HUDEP-2 (cell line): ENCODE measurements at regions not wholly inside any gene's neighbourhood (a gene's known extent, or its start where the extent isn't known, plus 50 kb on each side); places are given as distances from the start of the nearest gene placed in this dataset.

ENCODE experiments used
- DNase-seq, 76 experiments: peaks; one replicate each; lab custom pipeline; 2025; ENCODE audit not compliant: unreplicated experiment in 76 of 76; lab: John Stamatoyannopoulos, UW

GRCh38 chr4:181618896-181619295 lies 624.3 kb upstream of the TENM3 start:
- no peak for DNase-seq

DNA sequence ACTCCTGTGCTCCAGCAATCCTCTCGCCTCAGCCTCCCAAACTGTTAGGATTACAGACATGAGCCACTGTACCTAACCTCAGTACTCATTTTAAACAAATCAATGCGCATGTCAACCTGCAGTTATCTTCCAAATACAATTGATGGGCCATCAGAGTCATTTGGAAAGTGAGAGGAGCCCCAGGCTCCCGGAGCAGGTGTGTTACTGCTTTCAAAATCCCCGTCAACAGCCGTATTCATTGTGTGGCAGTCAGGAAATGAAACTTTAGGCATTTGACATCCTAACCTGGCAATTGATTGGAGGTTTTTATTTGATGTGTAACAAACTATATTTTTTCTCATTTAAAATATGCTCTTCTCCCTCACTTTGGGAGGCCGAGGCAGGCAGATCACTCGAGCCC lies 623.6 kb upstream of the TENM3 start:
- no peak for DNase-seq

DNA sequence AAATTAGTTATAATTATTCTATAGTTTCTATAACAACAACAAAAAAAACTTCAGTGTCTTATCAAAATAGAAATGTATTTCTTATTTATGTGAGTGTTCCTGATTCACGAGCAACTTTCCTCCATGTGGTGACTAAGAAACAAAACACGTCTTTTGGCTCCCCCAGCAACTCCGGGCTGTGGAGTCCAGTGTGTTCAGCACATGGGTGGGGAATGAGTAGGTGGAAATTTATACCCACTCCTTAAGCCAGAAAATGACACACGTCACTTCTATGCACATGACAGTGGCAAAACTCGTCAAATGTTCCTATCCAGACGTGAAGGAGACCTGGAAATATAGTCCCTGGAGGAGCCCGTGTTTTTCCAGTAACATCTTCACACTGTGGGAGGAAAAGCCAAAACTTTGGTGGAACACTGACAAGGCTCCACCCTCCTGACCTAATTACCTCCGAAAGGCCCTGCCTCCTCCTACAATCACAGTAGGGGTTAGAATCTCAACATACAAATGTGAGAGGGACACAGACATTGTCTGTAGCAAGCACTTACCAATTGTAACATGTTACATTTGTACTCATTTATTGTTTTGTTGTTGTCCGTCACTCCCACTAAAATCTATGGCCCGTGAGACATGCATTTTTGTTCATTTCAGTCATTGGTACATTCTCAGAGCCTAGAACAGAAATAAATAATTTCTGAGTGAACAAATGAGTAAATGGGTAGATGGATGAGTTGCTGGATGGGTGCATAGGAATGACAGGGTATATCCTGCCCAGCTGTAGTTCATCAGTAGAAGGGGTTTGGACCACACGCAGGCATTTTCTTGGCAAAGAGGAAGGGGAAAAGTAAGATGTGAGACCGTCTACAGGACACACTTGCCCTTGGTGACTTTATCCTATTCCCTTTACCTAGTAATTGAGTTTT lies 605.8 kb upstream of the TENM3 start:
- DNase-seq, result no peak

GRCh38 chr4:181643466-181643865 lies 599.7 kb upstream of the TENM3 start:
- no peak for DNase-seq

DNA sequence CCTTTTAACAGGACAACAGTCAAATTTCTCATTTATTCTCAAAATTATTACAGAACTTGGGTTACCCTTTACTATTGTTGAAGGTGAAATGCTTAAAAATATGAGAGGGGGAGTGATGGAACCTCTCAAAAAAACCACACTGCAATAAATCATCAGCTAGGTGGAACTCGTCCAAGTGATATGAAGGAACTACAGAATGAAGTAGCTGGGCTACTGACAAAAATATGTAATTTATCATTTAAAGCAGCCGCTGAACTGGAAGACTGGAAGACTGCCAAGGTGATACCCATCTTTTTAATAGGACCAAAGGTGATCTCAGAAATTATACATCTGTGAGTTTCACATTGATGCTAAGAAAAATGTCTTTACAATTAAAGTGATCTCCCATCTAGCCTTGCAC lies 597.7 kb upstream of the TENM3 start:
- no peak for DNase-seq

GRCh38 chr4:181646864-181647263 lies 596.3 kb upstream of the TENM3 start:
- no peak for DNase-seq

GRCh38 chr4:181647396-181648147 lies 595.6 kb upstream of the TENM3 start:
- DNase-seq, result no peak

DNA sequence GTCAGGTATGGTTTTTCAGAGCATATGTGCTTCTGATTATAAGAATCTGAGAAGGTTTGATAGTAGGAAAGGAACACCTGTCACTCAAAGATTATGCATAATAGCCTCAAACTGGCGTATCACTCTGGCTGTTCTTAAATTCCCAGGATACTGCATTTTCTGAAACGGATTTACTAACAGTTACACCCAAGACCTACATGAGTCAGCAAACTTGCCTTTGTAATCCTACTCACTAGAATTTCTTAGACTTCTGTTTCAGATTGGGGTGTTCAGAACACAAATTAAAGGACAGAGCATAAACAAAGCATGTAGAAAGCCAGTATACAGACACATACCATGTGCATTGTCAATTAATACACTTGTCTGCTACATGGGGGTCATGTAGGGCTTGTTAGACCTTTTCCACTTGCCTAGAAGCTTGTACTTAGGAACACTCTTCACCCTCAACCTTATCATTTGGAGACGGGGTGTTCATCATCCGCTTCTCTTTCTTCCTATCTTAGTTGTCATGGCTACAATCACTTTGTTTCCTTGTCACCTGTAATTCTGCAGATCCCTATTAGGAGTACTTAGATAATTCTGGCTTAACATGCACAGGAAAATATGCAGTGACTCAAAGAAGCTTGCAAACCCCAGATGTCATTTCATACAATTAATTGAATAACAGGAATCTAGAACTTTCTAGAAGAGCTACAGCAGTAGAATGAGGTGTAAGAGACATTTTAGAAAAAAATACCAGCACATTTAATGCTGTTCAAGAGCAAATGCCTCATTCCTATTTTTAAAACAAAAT lies 593.0 kb upstream of the TENM3 start:
- DNase-seq, result no peak

DNA sequence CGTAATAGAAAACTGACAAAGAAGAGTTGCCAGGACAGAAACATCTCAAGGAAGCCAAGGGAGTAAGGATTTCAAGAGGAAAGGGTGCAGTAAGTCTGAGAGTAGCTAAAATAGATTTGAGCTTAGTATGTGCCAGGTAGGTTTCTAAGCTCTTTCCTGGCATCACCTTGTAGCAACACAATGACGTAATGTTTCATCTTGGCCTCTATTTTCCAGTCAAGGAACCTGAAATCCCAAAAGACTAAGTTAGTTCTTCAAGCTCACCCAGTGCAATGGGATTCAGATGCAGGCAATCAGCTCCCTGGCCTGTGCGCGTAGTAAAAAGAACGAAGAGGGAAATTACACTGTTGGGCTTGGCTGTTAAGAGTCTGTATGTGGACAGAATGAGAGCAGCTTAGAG lies 586.5 kb upstream of the TENM3 start:
- DNase-seq, result no peak

DNA sequence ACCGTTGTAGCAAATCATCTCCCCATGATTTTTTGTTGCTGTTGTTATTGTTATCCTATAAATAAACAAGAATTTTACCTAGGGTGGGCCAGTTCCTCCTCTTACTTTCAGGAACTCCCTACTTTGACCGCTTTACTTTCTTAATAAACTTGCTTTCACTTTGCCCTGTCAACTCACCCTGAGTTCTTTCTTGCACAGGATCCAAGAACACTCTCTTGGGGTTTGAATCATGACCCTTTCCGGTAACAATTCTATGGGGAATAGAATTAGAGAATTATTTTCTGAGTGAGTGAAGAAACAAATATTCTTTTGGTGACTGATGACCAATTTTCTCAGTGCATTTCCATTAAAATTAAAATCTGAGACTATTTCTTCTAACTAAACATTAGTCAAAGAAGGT lies 584.0 kb upstream of the TENM3 start:
- DNase-seq, result no peak

- no peak for DNase-seq
These were observed 583.3 kb upstream of the TENM3 start for GRCh38 chr4:181659876-181660275.

DNA sequence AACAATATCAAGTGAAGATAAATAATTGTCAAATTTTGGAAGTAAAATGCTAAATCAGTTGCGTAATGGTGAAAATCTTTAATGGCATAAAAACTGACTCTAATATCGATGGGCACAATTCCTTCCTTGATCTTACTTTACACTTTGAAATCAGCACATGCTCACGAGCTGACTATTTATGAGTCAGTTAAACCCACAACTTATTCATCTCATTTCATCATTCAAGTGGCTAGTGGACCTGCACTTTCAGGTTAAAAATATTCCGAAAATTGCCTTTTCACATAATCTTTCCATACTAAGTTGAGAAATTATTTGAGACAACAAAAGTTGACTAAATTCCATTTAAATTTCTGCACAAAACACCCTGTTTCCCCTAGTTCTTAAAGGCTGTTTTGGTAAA lies 582.1 kb upstream of the TENM3 start:
- no peak for DNase-seq

DNA sequence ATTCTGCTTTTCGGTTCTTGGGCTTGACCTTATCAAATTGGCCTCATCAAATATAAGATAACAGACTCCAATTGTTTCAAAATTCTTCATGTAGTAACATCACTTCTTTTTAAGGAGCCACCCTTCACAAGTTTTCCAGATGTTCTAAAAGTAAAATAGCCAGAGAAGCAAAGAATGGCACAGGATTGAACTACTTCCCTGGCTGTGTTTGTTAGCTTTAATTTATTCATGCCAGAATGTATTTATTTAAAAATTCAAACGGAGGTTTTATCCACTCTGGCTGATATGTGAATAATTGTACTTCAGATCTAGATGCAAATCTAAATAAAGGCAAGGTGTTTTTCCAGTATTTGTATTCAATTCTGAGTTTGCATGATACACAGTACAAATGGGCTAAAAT lies 581.3 kb upstream of the TENM3 start:
- DNase-seq, result no peak

DNA sequence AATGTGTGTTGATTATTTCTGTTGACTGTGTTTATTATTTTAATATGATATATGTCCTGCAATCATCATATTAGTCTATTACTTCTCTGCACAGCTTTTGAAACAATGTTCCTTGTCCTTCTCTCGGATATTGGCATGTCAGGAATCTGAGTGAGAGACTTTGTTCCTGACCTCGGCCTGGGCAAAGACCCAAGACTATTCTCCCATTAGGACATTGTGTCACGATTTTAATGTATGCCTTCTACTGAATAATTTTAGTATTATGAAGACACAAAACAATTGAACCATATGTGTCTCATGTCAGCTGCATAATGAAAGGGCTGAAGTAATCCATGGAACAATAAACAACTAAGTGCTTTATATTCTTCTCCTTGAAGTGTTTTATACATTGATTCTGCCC lies 580.8 kb upstream of the TENM3 start:
- no peak for DNase-seq

- DNase-seq, result no peak
These were observed 572.7 kb upstream of the TENM3 start for GRCh38 chr4:181670506-181670905.

DNA sequence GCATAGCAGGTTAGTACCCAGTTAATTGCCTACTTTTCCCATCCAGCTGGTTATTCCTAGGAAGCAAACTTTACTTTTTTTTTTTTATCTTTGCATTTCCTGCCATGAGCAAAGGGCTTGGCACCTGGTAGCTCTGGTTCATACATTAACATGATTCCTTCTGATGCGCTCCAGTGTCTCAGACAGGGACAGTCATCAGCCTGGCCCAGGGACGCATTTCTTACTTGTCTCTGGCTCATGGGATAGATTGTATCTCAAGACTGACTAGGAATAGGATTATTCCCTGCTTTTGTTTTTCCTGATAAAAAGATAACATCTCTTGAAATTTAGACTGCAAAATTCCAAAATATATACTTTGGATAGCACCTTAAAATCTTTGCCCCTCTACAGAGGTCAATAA lies 571.5 kb upstream of the TENM3 start:
- DNase-seq, result no peak

DNA sequence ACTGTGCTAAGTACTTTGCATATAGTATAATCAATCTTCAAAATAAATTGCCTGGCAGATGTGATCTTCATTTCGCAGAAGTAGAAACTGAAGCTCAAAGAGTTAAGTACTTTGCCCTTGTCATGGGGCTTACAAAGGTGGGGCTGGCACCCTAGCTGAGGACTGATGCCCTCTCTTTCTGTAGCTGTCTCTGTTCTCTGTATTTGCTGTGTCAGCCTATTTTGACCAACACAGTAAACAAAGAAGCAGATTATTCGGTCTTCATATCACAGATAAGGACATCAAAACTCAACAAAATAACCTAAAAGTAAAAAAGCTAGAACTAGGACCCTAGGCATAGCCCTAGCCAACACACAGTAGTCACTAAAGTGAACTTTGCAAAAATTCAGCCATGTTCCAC lies 570.5 kb upstream of the TENM3 start:
- no peak for DNase-seq

DNA sequence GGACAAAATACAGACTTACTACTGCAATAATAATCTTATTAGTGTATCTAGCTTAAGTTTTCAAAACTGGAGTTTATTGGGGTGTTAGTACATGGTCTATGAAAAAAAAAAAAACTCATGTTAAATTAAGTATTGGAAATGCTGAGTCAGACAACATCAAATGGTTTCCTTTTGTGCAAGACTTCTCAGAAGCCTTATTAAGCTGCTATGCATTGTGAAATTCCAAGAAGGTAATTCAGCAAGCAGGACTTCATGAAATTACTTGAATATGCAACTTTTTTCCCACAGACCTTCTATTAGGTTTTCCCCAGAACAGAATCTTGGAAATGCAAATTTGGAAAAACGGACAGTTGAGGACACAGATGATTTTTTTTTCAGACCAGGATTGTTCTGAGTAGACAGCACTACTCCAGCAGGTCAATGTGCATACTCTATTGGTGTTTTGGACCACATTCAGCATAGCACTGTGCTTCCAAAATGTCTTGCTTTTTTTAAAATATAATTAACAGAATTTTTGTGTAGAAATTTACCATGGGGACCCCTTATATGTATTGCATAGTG lies 568.8 kb upstream of the TENM3 start:
- DNase-seq, result no peak

- no peak for DNase-seq
These were observed 566.7 kb upstream of the TENM3 start for GRCh38 chr4:181676546-181676945.

DNA sequence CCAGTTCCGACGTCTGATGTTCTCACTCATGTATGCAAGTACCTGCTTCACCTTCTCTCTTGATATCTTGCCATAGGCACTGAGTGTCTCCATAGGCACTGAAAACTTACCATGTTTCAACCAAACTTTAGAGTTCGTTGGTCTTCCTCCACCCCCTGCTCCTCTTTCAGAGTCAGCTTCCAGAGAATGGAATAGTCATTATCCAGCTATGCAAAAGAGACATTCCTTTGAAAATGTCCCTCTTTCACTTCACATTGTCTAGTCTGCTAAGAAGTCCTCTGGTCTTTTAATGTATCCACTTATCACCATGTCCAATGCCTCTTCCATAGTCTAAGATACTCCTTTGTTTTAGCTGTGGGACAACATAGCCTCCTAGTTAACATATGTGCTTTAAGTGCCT lies 566.0 kb upstream of the TENM3 start:
- DNase-seq, result no peak

DNA sequence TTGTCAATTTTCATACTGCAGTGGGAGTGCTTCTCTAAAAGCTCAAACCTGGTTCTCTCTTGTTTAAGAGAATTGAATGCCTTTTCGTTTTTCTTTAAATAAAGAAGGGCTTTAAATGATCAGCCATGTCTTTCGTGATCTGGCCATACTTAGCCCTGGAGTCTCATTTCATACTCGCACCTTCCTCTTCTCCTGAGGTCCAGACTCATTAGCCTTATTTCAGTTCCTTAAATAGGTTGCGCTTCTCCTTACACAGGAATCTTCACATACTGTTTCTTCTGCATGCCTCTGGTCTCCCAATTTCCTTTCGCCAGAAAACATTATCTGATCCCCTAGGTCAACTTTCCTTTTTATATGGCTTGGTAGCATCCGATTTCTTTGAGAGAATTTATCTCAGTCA lies 565.6 kb upstream of the TENM3 start:
- DNase-seq, result no peak
